PC-9 (cell line): ENCODE measurements at regions not wholly inside any gene's neighbourhood (a gene's known extent, or its start where the extent isn't known, plus 50 kb on each side); places are given as distances from the start of the nearest gene placed in this dataset.
"Not testable (repeated sequence)": the region's sequence is repeated elsewhere in the genome, so short reads cannot be mapped to it uniquely, and the experiment has no call there.

Experiments
- BruUV-seq: library from RNA; stranded (reverse); fragments of 400-500 nt; replicated peaks from 2 replicates; lab custom pipeline; 2021; lab: Mats Ljungman, UMichigan
- CTCF ChIA-PET: fragments of 300-600 bp; sonication (Branson Sonifier 250); formaldehyde crosslinking; loops from one replicate; lab custom pipeline; 2022; ENCODE audit warnings: antibody characterized with exemption; lab: Charles Lee
- POLR2A ChIA-PET: fragments of 300-600 bp; sonication (Branson Sonifier 250); formaldehyde crosslinking; loops from one replicate; lab custom pipeline; 2022; ENCODE audit warnings: antibody characterized with exemption; ENCODE audit not compliant: unreplicated experiment; lab: Charles Lee
- DNase-seq, 2 experiments: peaks; one replicate each; pipeline versions ENCODE4 v3.0.0 to v3.0.0-alpha.2; 2015 to 2022; ENCODE audit warnings: mixed read lengths in 1 of 2
- H2AFZ ChIP-seq: fragments of 200-600 bp; sonication (generic); 2 replicates; pipeline ENCODE4 v1.8.1; 2017; ENCODE audit warnings: antibody characterized with exemption
- H3F3A ChIP-seq: fragments of 200-600 bp; sonication (generic); 2 replicates; pipeline ENCODE4 v1.8.1; 2017; ENCODE audit warnings: antibody characterized with exemption, mild to moderate bottlenecking, low read depth; ENCODE audit not compliant: insufficient read depth
- H3K27ac ChIP-seq: fragments of 200-600 bp; sonication (generic); 2 replicates; pipeline ENCODE4 v1.6.1; 2016; ENCODE audit warnings: mixed run types
- H3K27me3 ChIP-seq: fragments of 200-600 bp; sonication (generic); 2 replicates; pipeline ENCODE4 v1.6.1; 2016; ENCODE audit warnings: low read depth, mixed run types; ENCODE audit not compliant: insufficient read depth
- H3K36me3 ChIP-seq: fragments of 200-600 bp; sonication (generic); 2 replicates; pipeline ENCODE4 v1.6.1; 2016; ENCODE audit warnings: low read depth, mixed run types
- H3K4me1 ChIP-seq: fragments of 200-600 bp; sonication (generic); replicated peaks from 2 replicates; pipeline ENCODE4 v1.6.1; 2016; ENCODE audit warnings: mixed run types; ENCODE audit not compliant: insufficient read depth
- H3K4me2 ChIP-seq: fragments of 200-600 bp; sonication (generic); 2 replicates; pipeline ENCODE4 v1.6.1; 2017; ENCODE audit warnings: mixed run types
- H3K4me3 ChIP-seq: fragments of 200-600 bp; sonication (generic); 2 replicates; pipeline ENCODE4 v1.6.1; 2016; ENCODE audit warnings: mixed run types
- H3K79me2 ChIP-seq: fragments of 200-600 bp; sonication (generic); 2 replicates; pipeline ENCODE4 v1.6.1; 2017; ENCODE audit warnings: low read depth, mixed run types
- H3K9me2 ChIP-seq: fragments of 200-600 bp; sonication (generic); 2 replicates; pipeline ENCODE4 v1.8.1; 2017; ENCODE audit warnings: mild to moderate bottlenecking; ENCODE audit not compliant: insufficient read depth
- H3K9me3 ChIP-seq: fragments of 200-600 bp; sonication (generic); 2 replicates; pipeline ENCODE4 v1.8.1; 2016; ENCODE audit warnings: low read depth; ENCODE audit not compliant: insufficient read depth
- H4K20me1 ChIP-seq: fragments of 200-600 bp; sonication (generic); 2 replicates; pipeline ENCODE4 v1.8.1; 2017; ENCODE audit not compliant: insufficient read depth
- CTCF ChIP-seq: fragments of 200-600 bp; sonication (generic); conservative IDR thresholded peaks from 2 replicates; pipeline ENCODE4 v1.6.1; 2017; ENCODE audit warnings: mixed run types, antibody characterized with exemption, mild to moderate bottlenecking, moderate library complexity
- EZH2 ChIP-seq: fragments of 200-600 bp; sonication (generic); IDR thresholded peaks from 2 replicates; pipeline ENCODE4 v1.8.0; 2017; ENCODE audit warnings: antibody characterized with exemption, low read depth
- intact Hi-C: fragments of 100-400 bp; cut with micrococcal nuclease; formaldehyde crosslinking; loops from one replicate; pipeline ENCODE4 v1.10.0; 2022; ENCODE audit not compliant: unreplicated experiment

- ChIA-PET CTCF (interaction anchor here (0.6 kb wide), 1 partner anchor 268 kb away, joined by 8 read pairs; no protein-coding TSS in a partner anchor), POLR2A (interaction anchor here (0.6 kb wide), 1 partner anchor 37 kb away, joined by 3 read pairs; no protein-coding TSS in a partner anchor)
- Histone ChIP-seq H3K9me3 (no peaks in the 10 kb centered on the region), H3F3A (peaks cover 5% of the 10 kb centered on the region; the same call in 1 of the 2 replicates), H3K27me3 (no peaks in the 10 kb centered on the region), H3K36me3 (no peaks in the 10 kb centered on the region), H3K79me2 (no peaks in the 10 kb centered on the region), H2AFZ (no peak overlapping the region), H3K4me1 (peaks cover 5% of the 10 kb centered on the region), H3K4me2 (no peak overlapping the region), H4K20me1 (no peaks in the 10 kb centered on the region), H3K4me3 (no peak overlapping the region), H3K9me2 (no peaks in the 10 kb centered on the region), H3K27ac (no peak overlapping the region)
- intact Hi-C loops, result no loop called here
- TF ChIP-seq EZH2 (no peak), CTCF (no peak)
- no peak for DNase-seq
- no TSS peak for BruUV-seq
Measured at GRCh38 chr12:13523536-13524307, 327.2 kb downstream of the EMP1 start.

GRCh38 chr12:13518034-13518433, 321.5 kb downstream of the EMP1 start:
- H3K27ac ChIP-seq, H4K20me1 ChIP-seq, H3K79me2 ChIP-seq, H3K9me2 ChIP-seq, H2AFZ ChIP-seq, H3K27me3 ChIP-seq, POLR2A ChIA-PET, H3K9me3 ChIP-seq, H3K4me3 ChIP-seq, BruUV-seq, intact Hi-C loops, H3K4me1 ChIP-seq, H3K36me3 ChIP-seq, DNase-seq, H3F3A ChIP-seq, H3K4me2 ChIP-seq: not testable (repeated sequence)
- CTCF ChIA-PET, result interaction anchor here (0.7 kb wide), 1 partner anchor 54 kb away, joined by 6 read pairs; no protein-coding TSS in a partner anchor

- DNase-seq, result no peak
- Histone ChIP-seq H3K4me1 (0 out of 2 replicates have a peak, but pooled peaks cover 1% of the 10 kb centered on the region), H4K20me1 (no peaks in the 10 kb centered on the region), H3K36me3 (no peaks in the 10 kb centered on the region), H3K4me3 (no peak overlapping the region), H3K27me3 (no peaks in the 10 kb centered on the region), H3K4me2 (no peak overlapping the region), H3F3A (no peaks in the 10 kb centered on the region), H3K9me3 (no peaks in the 10 kb centered on the region), H3K9me2 (no peaks in the 10 kb centered on the region), H2AFZ (no peak overlapping the region), H3K79me2 (no peaks in the 10 kb centered on the region), H3K27ac (no peak overlapping the region)
- no TSS peak for BruUV-seq
- CTCF ChIA-PET, result no interaction called here
- intact Hi-C loops, result no loop called here
- no peak for TF ChIP-seq EZH2
- no peak for TF ChIP-seq CTCF
- POLR2A ChIA-PET, result no interaction called here
Measured at GRCh38 chr12:13509740-13510139, 313.2 kb downstream of the EMP1 start.
